IMR-90 (cell line): ENCODE measurements at regions not wholly inside any gene's neighbourhood (a gene's known extent, or its start where the extent isn't known, plus 50 kb on each side); places are given as distances from the start of the nearest gene placed in this dataset.

Source experiments
- BHLHE40 ChIP-seq: fragments of 150-350 bp; IDR thresholded peaks from 2 replicates; pipeline ENCODE4 v1.6.1; 2016; ENCODE audit warnings: mild to moderate bottlenecking, low read depth, low read length
- CEBPB ChIP-seq: IDR thresholded peaks from 2 replicates; pipeline ENCODE4 v1.6.1; 2012; ENCODE audit warnings: low read depth, low read length, improper control_type of control experiment
- FOS ChIP-seq: fragments of 150-350 bp; IDR thresholded peaks from 2 replicates; pipeline ENCODE4 v1.6.1; 2016; ENCODE audit warnings: low read depth, low read length
- MAFK ChIP-seq: IDR thresholded peaks from 2 replicates; pipeline ENCODE4 v1.6.1; 2012; ENCODE audit warnings: low read depth, low read length, improper control_type of control experiment
- MAZ ChIP-seq: IDR thresholded peaks from 2 replicates; pipeline ENCODE4 v1.6.1; 2012; ENCODE audit warnings: low read depth, mild to moderate bottlenecking, low read length, improper control_type of control experiment, moderate library complexity, borderline replicate concordance
- POLR2A ChIP-seq: IDR thresholded peaks from 2 replicates; pipeline ENCODE4 v1.6.1; 2012; ENCODE audit warnings: mild to moderate bottlenecking, low read depth, low read length
- SMC3 ChIP-seq: fragments of 150-350 bp; IDR thresholded peaks from 2 replicates; pipeline ENCODE4 v1.6.1; 2016; ENCODE audit warnings: low read depth, mild to moderate bottlenecking, antibody characterized with exemption, low read length, moderate library complexity
- TF ChIP-seq, protein P1 (sequence below): conservative IDR thresholded peaks from 2 replicates; pipeline ENCODE4 v1.5.1; 2012; ENCODE audit warnings: mild to moderate bottlenecking, low read depth, low read length, improper control_type of control experiment

DNA sequence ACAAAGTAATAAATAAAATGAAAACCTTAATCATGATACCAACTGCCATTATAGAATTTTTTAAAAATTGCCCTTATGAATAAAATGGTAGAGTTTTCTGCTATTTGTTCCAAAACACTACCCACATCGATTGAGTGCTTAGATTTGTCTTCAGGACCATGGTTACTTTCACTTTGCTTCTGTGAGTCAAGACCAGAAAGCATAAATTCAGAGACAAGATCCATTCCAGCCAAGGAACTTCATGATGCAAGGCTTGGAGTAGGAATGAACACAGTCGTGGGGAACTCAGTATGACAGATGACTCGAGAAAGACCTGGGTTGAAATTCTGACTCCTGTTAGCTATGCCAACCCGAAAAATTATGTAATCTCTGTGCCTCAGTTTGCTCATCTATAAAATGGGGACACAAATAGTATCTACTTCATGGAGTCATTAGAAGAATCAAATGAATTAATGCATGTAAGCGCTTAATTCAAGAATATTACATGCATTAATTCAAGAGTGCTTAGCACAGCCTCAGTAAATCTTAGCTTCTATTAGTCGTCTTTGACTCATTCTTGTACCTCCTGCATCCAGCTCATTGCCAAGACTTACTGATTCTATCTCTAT lies 72.5 kb upstream of the MYLIP start:
- TF ChIP-seq, protein P1, sequence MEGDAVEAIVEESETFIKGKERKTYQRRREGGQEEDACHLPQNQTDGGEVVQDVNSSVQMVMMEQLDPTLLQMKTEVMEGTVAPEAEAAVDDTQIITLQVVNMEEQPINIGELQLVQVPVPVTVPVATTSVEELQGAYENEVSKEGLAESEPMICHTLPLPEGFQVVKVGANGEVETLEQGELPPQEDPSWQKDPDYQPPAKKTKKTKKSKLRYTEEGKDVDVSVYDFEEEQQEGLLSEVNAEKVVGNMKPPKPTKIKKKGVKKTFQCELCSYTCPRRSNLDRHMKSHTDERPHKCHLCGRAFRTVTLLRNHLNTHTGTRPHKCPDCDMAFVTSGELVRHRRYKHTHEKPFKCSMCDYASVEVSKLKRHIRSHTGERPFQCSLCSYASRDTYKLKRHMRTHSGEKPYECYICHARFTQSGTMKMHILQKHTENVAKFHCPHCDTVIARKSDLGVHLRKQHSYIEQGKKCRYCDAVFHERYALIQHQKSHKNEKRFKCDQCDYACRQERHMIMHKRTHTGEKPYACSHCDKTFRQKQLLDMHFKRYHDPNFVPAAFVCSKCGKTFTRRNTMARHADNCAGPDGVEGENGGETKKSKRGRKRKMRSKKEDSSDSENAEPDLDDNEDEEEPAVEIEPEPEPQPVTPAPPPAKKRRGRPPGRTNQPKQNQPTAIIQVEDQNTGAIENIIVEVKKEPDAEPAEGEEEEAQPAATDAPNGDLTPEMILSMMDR = no peak
- TF ChIP-seq CEBPB (no peak), MAFK (no peak), SMC3 (no peak), FOS (no peak), POLR2A (no peak), BHLHE40 (no peak), MAZ (no peak)
